Spleen (tissue), 11 donors: ENCODE measurements at regions not wholly inside any gene's neighbourhood (a gene's known extent, or its start where the extent isn't known, plus 50 kb on each side); places are given as distances from the start of the nearest gene placed in this dataset.

Experiments
- DNase-seq: peaks from one replicate; pipeline ENCODE4 v3.0.0-alpha.2; 2020
- H3K27ac ChIP-seq, 8 donors: fragments of 200-600 bp; sonication (generic) in 7 of 8; 1 replicate in 4 of 8; 2 replicates in 4 of 8; pipeline versions ENCODE4 v1.5.0 to v1.8.0; 2016 to 2021; ENCODE audit warnings: inconsistent platforms in 4 of 8, mild to moderate bottlenecking in 4 of 8, moderate library complexity in 1 of 8
- H3K27me3 ChIP-seq, 7 donors: fragments of 200-600 bp; sonication (generic) in 6 of 7; replicated peaks in 1 of 7; 1 replicate in 4 of 7; 2 replicates in 3 of 7; pipeline versions ENCODE4 v1.5.0 to v1.8.0; 2016 to 2021; ENCODE audit warnings: inconsistent platforms in 3 of 7, mild to moderate bottlenecking in 1 of 7
- H3K36me3 ChIP-seq, 6 donors: fragments of 200-600 bp; sonication (generic) in 5 of 6; 1 replicate in 4 of 6; 2 replicates in 2 of 6; pipeline versions ENCODE4 v1.5.0 to v1.8.0; 2016 to 2021; ENCODE audit warnings: inconsistent platforms in 2 of 6
- H3K4me1 ChIP-seq, 6 donors: fragments of 200-600 bp; sonication (generic) in 5 of 6; 1 replicate in 3 of 6; 2 replicates in 3 of 6; pipeline versions ENCODE4 v1.5.0 to v1.8.0; 2016 to 2021; ENCODE audit warnings: inconsistent platforms in 3 of 6
- H3K4me3 ChIP-seq, 8 donors: fragments of 200-600 bp; sonication (generic) in 7 of 8; 1 replicate in 4 of 8; 2 replicates in 4 of 8; pipeline versions ENCODE4 v1.5.0 to v1.8.0; 2016 to 2021; ENCODE audit warnings: inconsistent platforms in 4 of 8, mild to moderate bottlenecking in 4 of 8, moderate library complexity in 2 of 8
- H3K9me3 ChIP-seq, 8 donors: fragments of 200-600 bp; sonication (generic) in 7 of 8; 1 replicate in 4 of 8; 2 replicates in 4 of 8; pipeline versions ENCODE4 v1.5.0 to v1.8.0; 2016 to 2021; ENCODE audit warnings: inconsistent platforms in 4 of 8
- CTCF ChIP-seq, 11 experiments: fragments of 200-600 bp in 7 of 11; fragments of 450-650 bp in 4 of 11; sonication (generic) in 4 of 11; IDR thresholded peaks in 8 of 11; conservative IDR thresholded peaks in 3 of 11; 1 replicate in 7 of 11; 2 replicates in 4 of 11; pipeline versions ENCODE4 v1.4.0 to v1.8.0; 2016 to 2021; ENCODE audit warnings: antibody characterized with exemption in 11 of 11, inconsistent platforms in 4 of 11, mild to moderate bottlenecking in 1 of 11
- POLR2A ChIP-seq, 3 donors: fragments of 450-650 bp; IDR thresholded peaks; one replicate each; pipeline ENCODE4 v1.5.1; 2017; ENCODE audit warnings: antibody characterized with exemption in 3 of 3, mild to moderate bottlenecking in 1 of 3
- POLR2AphosphoS5 ChIP-seq, 3 donors: sonication (generic); formaldehyde crosslinking; IDR thresholded peaks; one replicate each; pipeline ENCODE4 v1.5.1; 2017; ENCODE audit warnings: antibody characterized with exemption in 3 of 3
- WGBS, 5 donors: extraction: QIAGEN DNeasy Blood & Tissue Kit in 3 of 5; methylation state at CpG; one replicate each; pipeline versions ENCODE4 v1.1.5 to v1.1.7; 2013 to 2018; 5-methylcytosine and 5-hydroxymethylcytosine counted together
- intact Hi-C: fragments of 100-400 bp; cut with DNase I; formaldehyde crosslinking; loops from one replicate; pipeline ENCODE4 v1.15.0; 2023; ENCODE audit warnings: low total_unique reads
- donor health status: healthy with polysubstance abuse.
- donor health status: DM: no; HTN: no; CAD: no; lungs with moderate emphysema.
- donor health status: DM: no; HTN: no; CAD: no.
- donor health status: Bipolar disorder and iron deficiency.
- donor health status: healthy.
- donor health status: DM: no; HTN: no; CAD: no.
- donor health status: DM: yes; HTN: yes; CAD: no.

- WGBS, 5 donors = 84 to 91% (median 88%) methylated on average over 9 of the region's 9 CpGs
- Histone ChIP-seq H3K27ac (no peak overlapping the region), H3K27me3 (peaks cover 0 to 26% (median 0%) of the 10 kb centered on the region in 7 donors), H3K4me3 (no peak overlapping the region), H3K4me1 (peaks cover 0 to 22% (median 7%) of the 10 kb centered on the region in 6 donors), H3K36me3 (no peaks in the 10 kb centered on the region), H3K9me3 (no peaks in the 10 kb centered on the region)
- TF ChIP-seq POLR2A (IDR thresholded peaks at IDR 0.05) (no peak), CTCF (IDR thresholded peaks at IDR 0.05 in 8 of 11, conservative IDR thresholded peaks at IDR 0.05 in 3 of 11) (no peak), POLR2AphosphoS5 (IDR thresholded peaks at IDR 0.05) (no peak)
- intact Hi-C loops = no loop called here
- no peak for DNase-seq
These were observed 168.0 kb upstream of the MYL2 start for GRCh38 chr12:111088409-111088808.

- peaks cover 0 to 10% (median 0%) of the 10 kb centered on the region in 6 donors for H3K4me1 ChIP-seq
- intact Hi-C loops = no loop called here
- DNase-seq = peak; percentile 25
- peaks cover 0 to 39% (median 0%) of the 10 kb centered on the region in 7 donors for H3K27me3 ChIP-seq
- WGBS, 5 donors = 79 to 86% (median 81%) methylated on average over 12 of the region's 12 CpGs
- H3K27ac ChIP-seq = no peak overlapping the region
- no peaks in the 10 kb centered on the region for H3K9me3 ChIP-seq
- no peak overlapping the region for H3K4me3 ChIP-seq
- H3K36me3 ChIP-seq = no peaks in the 10 kb centered on the region
- TF ChIP-seq POLR2AphosphoS5 (IDR thresholded peaks at IDR 0.05) (no peak), CTCF (IDR thresholded peaks at IDR 0.05 in 8 of 11, conservative IDR thresholded peaks at IDR 0.05 in 3 of 11) (no peak), POLR2A (IDR thresholded peaks at IDR 0.05) (no peak)
These were observed 166.7 kb upstream of the MYL2 start for GRCh38 chr12:111086947-111087700.

GRCh38 chr12:111085096-111085495, 164.7 kb upstream of the MYL2 start:
- H3K36me3 ChIP-seq = no peaks in the 10 kb centered on the region
- TF ChIP-seq CTCF (IDR thresholded peaks at IDR 0.05 in 8 of 11, conservative IDR thresholded peaks at IDR 0.05 in 3 of 11) (no peak), POLR2AphosphoS5 (IDR thresholded peaks at IDR 0.05) (no peak), POLR2A (IDR thresholded peaks at IDR 0.05) (no peak)
- no peak overlapping the region for H3K4me3 ChIP-seq
- WGBS, 5 donors = 92 to 100% (median 96%) methylated on average over 1 of the region's 1 CpG
- DNase-seq = no peak
- peaks cover 0 to 10% (median 0%) of the 10 kb centered on the region in 6 donors for H3K4me1 ChIP-seq
- no peak overlapping the region for H3K27ac ChIP-seq
- no peaks in the 10 kb centered on the region for H3K9me3 ChIP-seq
- intact Hi-C loops = no loop called here
- H3K27me3 ChIP-seq = peaks cover 0 to 44% (median 0%) of the 10 kb centered on the region in 7 donors

DNA sequence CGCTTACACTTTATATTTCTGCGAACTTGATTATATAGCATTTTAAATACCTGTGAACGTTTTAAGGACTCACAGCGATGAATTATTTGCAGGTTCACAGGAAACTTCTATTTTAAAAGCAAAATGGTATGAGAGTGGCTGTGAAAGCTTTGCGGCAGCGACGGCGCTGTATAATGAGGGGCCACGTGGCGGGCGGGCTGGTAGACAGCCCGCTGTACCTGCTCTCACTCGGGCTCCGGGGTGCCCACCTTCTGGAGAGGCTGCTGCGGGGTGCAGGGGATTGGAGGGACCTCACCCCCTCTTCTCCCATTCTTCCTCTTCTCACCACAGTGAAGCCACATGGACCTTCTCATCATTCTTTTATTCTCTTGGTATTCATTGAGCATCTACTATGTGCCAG, 164.2 kb upstream of the MYL2 start:
- DNase-seq = peak; percentile 47
- WGBS, 5 donors = 84 to 92% (median 87%) methylated on average over 15 of the region's 15 CpGs
- H3K27me3 ChIP-seq = peaks cover 0 to 49% (median 0%) of the 10 kb centered on the region in 7 donors
- no peak overlapping the region for H3K27ac ChIP-seq
- peaks cover 0 to 10% (median 0%) of the 10 kb centered on the region in 6 donors for H3K4me1 ChIP-seq
- intact Hi-C loops = no loop called here
- H3K4me3 ChIP-seq = no peak overlapping the region
- no peaks in the 10 kb centered on the region for H3K36me3 ChIP-seq
- H3K9me3 ChIP-seq = no peaks in the 10 kb centered on the region
- no peak for TF ChIP-seq POLR2AphosphoS5 (IDR thresholded peaks at IDR 0.05)
- TF ChIP-seq POLR2A (IDR thresholded peaks at IDR 0.05) = no peak
- TF ChIP-seq CTCF (IDR thresholded peaks at IDR 0.05 in 8 of 11, conservative IDR thresholded peaks at IDR 0.05 in 3 of 11) = no peak
